GM23338 (cell line): ENCODE measurements at regions not wholly inside any gene's neighbourhood (a gene's known extent, or its start where the extent isn't known, plus 50 kb on each side); places are given as distances from the start of the nearest gene placed in this dataset.

Experiments used
- ATAC-seq: fragments of 200-7000 bp; cut with Tn5 transposase; 3 replicates; pipeline ENCODE4 v1.9.1; 2020
- DNase-seq: peaks from one replicate; pipeline ENCODE4 v3.0.0-alpha.2; 2015; ENCODE audit warnings: low spot score
- H2AFZ ChIP-seq: fragments of 200-600 bp; sonication (generic); 2 replicates; pipeline ENCODE4 v1.8.0; 2016; ENCODE audit warnings: antibody characterized with exemption, mild to moderate bottlenecking, moderate library complexity
- H3F3A ChIP-seq: fragments of 200-600 bp; sonication (generic); replicated peaks from 2 replicates; pipeline ENCODE4 v1.8.0; 2017; ENCODE audit warnings: antibody characterized with exemption, mixed run types, low read depth
- H3K27ac ChIP-seq: fragments of 200-600 bp; sonication (generic); 2 replicates; pipeline ENCODE4 v1.6.1; 2016; ENCODE audit warnings: low read depth
- H3K27me3 ChIP-seq: fragments of 200-600 bp; sonication (generic); 2 replicates; pipeline ENCODE4 v1.8.0; 2016; ENCODE audit warnings: mild to moderate bottlenecking, mixed run types, moderate library complexity; ENCODE audit not compliant: insufficient read depth
- H3K36me3 ChIP-seq: fragments of 200-600 bp; sonication (generic); 2 replicates; pipeline ENCODE4 v1.8.0; 2016; ENCODE audit warnings: mild to moderate bottlenecking; ENCODE audit not compliant: insufficient read depth
- H3K4me1 ChIP-seq: fragments of 200-600 bp; sonication (generic); 2 replicates; pipeline ENCODE4 v1.8.0; 2016; ENCODE audit warnings: mild to moderate bottlenecking, moderate library complexity; ENCODE audit not compliant: insufficient read depth
- H3K4me2 ChIP-seq: fragments of 200-600 bp; sonication (generic); 2 replicates; pipeline ENCODE4 v1.7.1; 2017; ENCODE audit warnings: mixed run types
- H3K4me3 ChIP-seq: fragments of 200-600 bp; sonication (generic); 2 replicates; pipeline ENCODE4 v1.6.1; 2016; ENCODE audit warnings: mixed run types
- H3K79me2 ChIP-seq: fragments of 200-600 bp; sonication (generic); replicated peaks from 2 replicates; pipeline ENCODE4 v1.8.0; 2017; ENCODE audit warnings: mild to moderate bottlenecking; ENCODE audit not compliant: insufficient read depth
- H3K9me2 ChIP-seq: fragments of 200-600 bp; sonication (generic); 2 replicates; pipeline ENCODE4 v1.8.0; 2017; ENCODE audit not compliant: insufficient read depth
- H4K20me1 ChIP-seq: fragments of 200-600 bp; sonication (generic); replicated peaks from 2 replicates; pipeline ENCODE4 v1.8.0; 2017; ENCODE audit warnings: mild to moderate bottlenecking; ENCODE audit not compliant: insufficient read depth
- H3K27ac Mint-ChIP-seq: 2 replicates; pipeline ENCODE4 v1.8.0; 2020; ENCODE audit warnings: inconsistent platforms, mild to moderate bottlenecking, moderate library complexity, mixed read lengths
- H3K27me3 Mint-ChIP-seq: 3 replicates; pipeline ENCODE4 v1.8.0; 2022; ENCODE audit warnings: low read depth, mild to moderate bottlenecking, moderate library complexity, mixed read lengths, inconsistent platforms; ENCODE audit not compliant: insufficient read depth, poor library complexity
- H3K36me3 Mint-ChIP-seq: 3 replicates; pipeline ENCODE4 v1.8.0; 2021; ENCODE audit warnings: low read depth, mild to moderate bottlenecking, inconsistent platforms, moderate library complexity, mixed read lengths
- H3K4me1 Mint-ChIP-seq: 3 replicates; pipeline ENCODE4 v1.8.0; 2020; ENCODE audit warnings: mild to moderate bottlenecking, inconsistent platforms, mixed read lengths
- H3K4me3 Mint-ChIP-seq: 3 replicates; pipeline ENCODE4 v1.8.0; 2021; ENCODE audit warnings: moderate library complexity, mild to moderate bottlenecking, inconsistent platforms, mixed read lengths
- H3K9me3 Mint-ChIP-seq: 3 replicates; pipeline ENCODE4 v1.8.0; 2020; ENCODE audit warnings: moderate library complexity, mild to moderate bottlenecking, inconsistent platforms, mixed read lengths
- CREB1 ChIP-seq: fragments of 250-450 bp; sonication (Bioruptor Pico); IDR thresholded peaks from 2 replicates; pipeline ENCODE4 v1.5.0; 2020; ENCODE audit warnings: low read depth, mild to moderate bottlenecking, moderate library complexity
- POLR2AphosphoS5 ChIP-seq: IDR thresholded peaks from 2 replicates; pipeline ENCODE4 v1.6.1; 2016; ENCODE audit warnings: antibody characterized with exemption, low read depth
- STAT1 ChIP-seq: IDR thresholded peaks from one replicate; pipeline ENCODE4 v1.6.1; 2016; ENCODE audit warnings: antibody characterized with exemption; ENCODE audit not compliant: unreplicated experiment
- ZNF331 ChIP-seq: fragments of 250-450 bp; sonication (Bioruptor Pico); IDR thresholded peaks from 2 replicates; pipeline ENCODE4 v1.5.0; 2020; ENCODE audit warnings: low read depth, mild to moderate bottlenecking, moderate library complexity
- TF ChIP-seq, protein P1 (sequence below), 2 experiments: fragments of 200-600 bp in 1 of 2; sonication (generic) in 1 of 2; conservative IDR thresholded peaks; 2 replicates each; pipeline versions ENCODE4 v1.5.1 to v1.6.1; 2016 to 2017; ENCODE audit warnings: antibody characterized with exemption in 2 of 2, low read depth in 2 of 2, mild to moderate bottlenecking in 2 of 2, moderate library complexity in 1 of 2
- TF ChIP-seq, protein P2 (sequence below): fragments of 250-450 bp; sonication (Bioruptor Pico); IDR thresholded peaks from 2 replicates; pipeline ENCODE4 v1.5.0; 2020; ENCODE audit warnings: mild to moderate bottlenecking, moderate library complexity

DNA sequence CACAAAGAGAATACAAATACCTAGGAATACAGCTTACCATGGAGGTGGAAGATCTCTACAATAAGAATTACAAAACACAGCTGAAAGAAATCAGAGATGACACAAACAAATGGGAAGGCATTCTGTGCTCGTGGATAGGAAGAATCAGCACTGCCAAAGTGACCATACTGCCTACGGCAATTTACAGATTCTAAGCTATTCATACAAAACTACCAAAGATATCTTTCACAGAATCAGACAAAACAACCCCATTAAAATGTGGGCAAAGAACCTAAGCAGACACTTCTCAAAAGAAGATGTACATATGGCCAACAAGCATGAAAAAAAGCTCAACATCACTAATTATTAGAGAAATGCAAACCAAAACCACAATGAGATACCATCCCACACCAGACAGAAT is 133.2 kb upstream of the SSTR4 start:
- no peak for DNase-seq
- Mint-ChIP-seq H3K36me3 (no peaks in the 10 kb centered on the region; the same call in 2 of the 3 replicates), H3K4me1 (no peaks in the 10 kb centered on the region), H3K27ac (no peak overlapping the region), H3K4me3 (no peak overlapping the region), H3K9me3 (peaks cover 7% of the 10 kb centered on the region; the same call in 1 of the 3 replicates), H3K27me3 (no peaks in the 10 kb centered on the region)
- Histone ChIP-seq H2AFZ (no peak overlapping the region), H3K4me2 (no peak overlapping the region), H3K27me3 (no peaks in the 10 kb centered on the region), H3F3A (no peaks in the 10 kb centered on the region), H3K4me3 (no peak overlapping the region), H3K9me2 (no peaks in the 10 kb centered on the region; the same call in 1 of the 2 replicates), H3K79me2 (no peaks in the 10 kb centered on the region), H4K20me1 (no peaks in the 10 kb centered on the region), H3K4me1 (no peaks in the 10 kb centered on the region), H3K27ac (no peak overlapping the region), H3K36me3 (no peaks in the 10 kb centered on the region)
- TF ChIP-seq STAT1 (no peak), ZNF331 (CRISPR knock-in tag) (no peak), CREB1 (no peak), POLR2AphosphoS5 (no peak)
- TF ChIP-seq, protein P1, sequence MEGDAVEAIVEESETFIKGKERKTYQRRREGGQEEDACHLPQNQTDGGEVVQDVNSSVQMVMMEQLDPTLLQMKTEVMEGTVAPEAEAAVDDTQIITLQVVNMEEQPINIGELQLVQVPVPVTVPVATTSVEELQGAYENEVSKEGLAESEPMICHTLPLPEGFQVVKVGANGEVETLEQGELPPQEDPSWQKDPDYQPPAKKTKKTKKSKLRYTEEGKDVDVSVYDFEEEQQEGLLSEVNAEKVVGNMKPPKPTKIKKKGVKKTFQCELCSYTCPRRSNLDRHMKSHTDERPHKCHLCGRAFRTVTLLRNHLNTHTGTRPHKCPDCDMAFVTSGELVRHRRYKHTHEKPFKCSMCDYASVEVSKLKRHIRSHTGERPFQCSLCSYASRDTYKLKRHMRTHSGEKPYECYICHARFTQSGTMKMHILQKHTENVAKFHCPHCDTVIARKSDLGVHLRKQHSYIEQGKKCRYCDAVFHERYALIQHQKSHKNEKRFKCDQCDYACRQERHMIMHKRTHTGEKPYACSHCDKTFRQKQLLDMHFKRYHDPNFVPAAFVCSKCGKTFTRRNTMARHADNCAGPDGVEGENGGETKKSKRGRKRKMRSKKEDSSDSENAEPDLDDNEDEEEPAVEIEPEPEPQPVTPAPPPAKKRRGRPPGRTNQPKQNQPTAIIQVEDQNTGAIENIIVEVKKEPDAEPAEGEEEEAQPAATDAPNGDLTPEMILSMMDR (conservative IDR thresholded peaks at IDR 0.05; ENCODE audit: low read depth in 2 of 2) = no peak
- TF ChIP-seq, protein P2, sequence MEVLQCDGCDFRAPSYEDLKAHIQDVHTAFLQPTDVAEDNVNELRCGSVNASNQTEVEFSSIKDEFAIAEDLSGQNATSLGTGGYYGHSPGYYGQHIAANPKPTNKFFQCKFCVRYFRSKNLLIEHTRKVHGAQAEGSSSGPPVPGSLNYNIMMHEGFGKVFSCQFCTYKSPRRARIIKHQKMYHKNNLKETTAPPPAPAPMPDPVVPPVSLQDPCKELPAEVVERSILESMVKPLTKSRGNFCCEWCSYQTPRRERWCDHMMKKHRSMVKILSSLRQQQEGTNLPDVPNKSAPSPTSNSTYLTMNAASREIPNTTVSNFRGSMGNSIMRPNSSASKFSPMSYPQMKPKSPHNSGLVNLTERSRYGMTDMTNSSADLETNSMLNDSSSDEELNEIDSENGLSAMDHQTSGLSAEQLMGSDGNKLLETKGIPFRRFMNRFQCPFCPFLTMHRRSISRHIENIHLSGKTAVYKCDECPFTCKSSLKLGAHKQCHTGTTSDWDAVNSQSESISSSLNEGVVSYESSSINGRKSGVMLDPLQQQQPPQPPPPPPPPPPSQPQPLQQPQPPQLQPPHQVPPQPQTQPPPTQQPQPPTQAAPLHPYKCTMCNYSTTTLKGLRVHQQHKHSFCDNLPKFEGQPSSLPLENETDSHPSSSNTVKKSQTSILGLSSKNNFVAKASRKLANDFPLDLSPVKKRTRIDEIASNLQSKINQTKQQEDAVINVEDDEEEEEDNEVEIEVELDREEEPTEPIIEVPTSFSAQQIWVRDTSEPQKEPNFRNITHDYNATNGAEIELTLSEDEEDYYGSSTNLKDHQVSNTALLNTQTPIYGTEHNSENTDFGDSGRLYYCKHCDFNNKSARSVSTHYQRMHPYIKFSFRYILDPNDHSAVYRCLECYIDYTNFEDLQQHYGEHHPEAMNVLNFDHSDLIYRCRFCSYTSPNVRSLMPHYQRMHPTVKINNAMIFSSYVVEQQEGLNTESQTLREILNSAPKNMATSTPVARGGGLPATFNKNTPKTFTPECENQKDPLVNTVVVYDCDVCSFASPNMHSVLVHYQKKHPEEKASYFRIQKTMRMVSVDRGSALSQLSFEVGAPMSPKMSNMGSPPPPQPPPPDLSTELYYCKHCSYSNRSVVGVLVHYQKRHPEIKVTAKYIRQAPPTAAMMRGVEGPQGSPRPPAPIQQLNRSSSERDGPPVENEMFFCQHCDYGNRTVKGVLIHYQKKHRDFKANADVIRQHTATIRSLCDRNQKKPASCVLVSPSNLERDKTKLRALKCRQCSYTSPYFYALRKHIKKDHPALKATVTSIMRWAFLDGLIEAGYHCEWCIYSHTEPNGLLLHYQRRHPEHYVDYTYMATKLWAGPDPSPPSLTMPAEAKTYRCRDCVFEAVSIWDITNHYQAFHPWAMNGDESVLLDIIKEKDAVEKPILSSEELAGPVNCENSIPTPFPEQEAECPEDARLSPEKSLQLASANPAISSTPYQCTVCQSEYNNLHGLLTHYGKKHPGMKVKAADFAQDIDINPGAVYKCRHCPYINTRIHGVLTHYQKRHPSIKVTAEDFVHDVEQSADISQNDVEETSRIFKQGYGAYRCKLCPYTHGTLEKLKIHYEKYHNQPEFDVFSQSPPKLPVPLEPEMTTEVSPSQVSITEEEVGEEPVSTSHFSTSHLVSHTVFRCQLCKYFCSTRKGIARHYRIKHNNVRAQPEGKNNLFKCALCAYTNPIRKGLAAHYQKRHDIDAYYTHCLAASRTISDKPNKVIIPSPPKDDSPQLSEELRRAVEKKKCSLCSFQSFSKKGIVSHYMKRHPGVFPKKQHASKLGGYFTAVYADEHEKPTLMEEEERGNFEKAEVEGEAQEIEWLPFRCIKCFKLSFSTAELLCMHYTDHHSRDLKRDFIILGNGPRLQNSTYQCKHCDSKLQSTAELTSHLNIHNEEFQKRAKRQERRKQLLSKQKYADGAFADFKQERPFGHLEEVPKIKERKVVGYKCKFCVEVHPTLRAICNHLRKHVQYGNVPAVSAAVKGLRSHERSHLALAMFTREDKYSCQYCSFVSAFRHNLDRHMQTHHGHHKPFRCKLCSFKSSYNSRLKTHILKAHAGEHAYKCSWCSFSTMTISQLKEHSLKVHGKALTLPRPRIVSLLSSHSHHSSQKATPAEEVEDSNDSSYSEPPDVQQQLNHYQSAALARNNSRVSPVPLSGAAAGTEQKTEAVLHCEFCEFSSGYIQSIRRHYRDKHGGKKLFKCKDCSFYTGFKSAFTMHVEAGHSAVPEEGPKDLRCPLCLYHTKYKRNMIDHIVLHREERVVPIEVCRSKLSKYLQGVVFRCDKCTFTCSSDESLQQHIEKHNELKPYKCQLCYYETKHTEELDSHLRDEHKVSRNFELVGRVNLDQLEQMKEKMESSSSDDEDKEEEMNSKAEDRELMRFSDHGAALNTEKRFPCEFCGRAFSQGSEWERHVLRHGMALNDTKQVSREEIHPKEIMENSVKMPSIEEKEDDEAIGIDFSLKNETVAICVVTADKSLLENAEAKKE (CRISPR knock-in tag) = no peak
- no peak for ATAC-seq
